GM12892 (cell line): ENCODE measurements at regions not wholly inside any gene's neighbourhood (a gene's known extent, or its start where the extent isn't known, plus 50 kb on each side); places are given as distances from the start of the nearest gene placed in this dataset.

ENCODE experiments used
- POLR2A ChIP-seq: IDR thresholded peaks from 2 replicates; pipeline ENCODE4 v1.6.1; 2011; ENCODE audit warnings: low read depth, low read length, control low read depth
- POLR2AphosphoS5 ChIP-seq: IDR thresholded peaks from 2 replicates; pipeline ENCODE4 v1.6.1; 2011; ENCODE audit warnings: low read depth, low read length, control low read depth
- TAF1 ChIP-seq: IDR thresholded peaks from 2 replicates; pipeline ENCODE4 v1.6.1; 2011; ENCODE audit warnings: low read depth, mild to moderate bottlenecking, control low read depth, low read length, borderline replicate concordance

- no peak for TF ChIP-seq TAF1
- TF ChIP-seq POLR2A = no peak
- no peak for TF ChIP-seq POLR2AphosphoS5
Measured at GRCh38 chr5:136666970-136667620, 301.8 kb upstream of the TRPC7 start.
